Neural progenitor cell (in vitro differentiated cells): ENCODE measurements at regions not wholly inside any gene's neighbourhood (a gene's known extent, or its start where the extent isn't known, plus 50 kb on each side); places are given as distances from the start of the nearest gene placed in this dataset.

Experiments
- DNase-seq: peaks from one replicate; pipeline ENCODE4 v3.0.0-alpha.2; 2016; ENCODE audit warnings: low spot score
- H2AFZ ChIP-seq: fragments of 200-600 bp; sonication (generic); replicated peaks from 2 replicates; pipeline ENCODE4 v1.6.1; 2016; ENCODE audit warnings: antibody characterized with exemption
- H3F3A ChIP-seq: fragments of 200-600 bp; sonication (generic); 2 replicates; pipeline ENCODE4 v1.6.1; 2016; ENCODE audit warnings: antibody characterized with exemption, low read depth
- H3K27ac ChIP-seq: fragments of 200-600 bp; sonication (generic); 2 replicates; pipeline ENCODE4 v1.5.1; 2016; ENCODE audit warnings: mild to moderate bottlenecking
- H3K27me3 ChIP-seq: fragments of 200-600 bp; sonication (generic); 2 replicates; pipeline ENCODE4 v1.6.1; 2016; ENCODE audit warnings: mild to moderate bottlenecking, moderate library complexity
- H3K36me3 ChIP-seq: fragments of 200-600 bp; sonication (generic); 2 replicates; pipeline ENCODE4 v1.5.1; 2016
- H3K4me1 ChIP-seq: fragments of 200-600 bp; sonication (generic); 2 replicates; pipeline ENCODE4 v1.6.1; 2016; ENCODE audit warnings: mixed run types
- H3K4me2 ChIP-seq: fragments of 200-600 bp; sonication (generic); 2 replicates; pipeline ENCODE4 v1.6.1; 2016
- H3K4me3 ChIP-seq: fragments of 200-600 bp; sonication (generic); 2 replicates; pipeline ENCODE4 v1.5.1; 2016
- H3K79me2 ChIP-seq: fragments of 200-600 bp; sonication (generic); 2 replicates; pipeline ENCODE4 v1.6.1; 2016; ENCODE audit warnings: low read depth
- H3K9ac ChIP-seq: fragments of 200-600 bp; sonication (generic); 2 replicates; pipeline ENCODE4 v1.6.1; 2016
- H3K9me3 ChIP-seq: fragments of 200-600 bp; sonication (generic); 2 replicates; pipeline ENCODE4 v1.5.1; 2016; ENCODE audit warnings: low read depth
- H4K20me1 ChIP-seq: fragments of 200-600 bp; sonication (generic); 2 replicates; pipeline ENCODE4 v1.6.1; 2016; ENCODE audit warnings: low read depth
- H3K27ac Mint-ChIP-seq: 3 replicates; pipeline ENCODE4 v1.8.0; 2021; ENCODE audit warnings: mixed read lengths
- H3K27me3 Mint-ChIP-seq: 2 replicates; pipeline ENCODE4 v1.8.0; 2022; ENCODE audit warnings: low read depth, mild to moderate bottlenecking, inconsistent platforms, moderate library complexity, mixed read lengths; ENCODE audit not compliant: insufficient read depth
- H3K36me3 Mint-ChIP-seq: 3 replicates; pipeline ENCODE4 v1.8.0; 2021; ENCODE audit warnings: mixed read lengths
- H3K4me1 Mint-ChIP-seq: 3 replicates; pipeline ENCODE4 v1.8.0; 2021; ENCODE audit warnings: mixed read lengths
- H3K4me3 Mint-ChIP-seq: 3 replicates; pipeline ENCODE4 v1.8.0; 2021; ENCODE audit warnings: mild to moderate bottlenecking, moderate library complexity, mixed read lengths
- H3K9me3 Mint-ChIP-seq: 3 replicates; pipeline ENCODE4 v1.8.0; 2020; ENCODE audit warnings: mixed read lengths
- CTCF ChIP-seq: fragments of 200-600 bp; sonication (generic); IDR thresholded peaks from 2 replicates; pipeline ENCODE4 v1.5.1; 2017; ENCODE audit warnings: antibody characterized with exemption, mild to moderate bottlenecking
- EZH2 ChIP-seq: fragments of 200-600 bp; sonication (generic); IDR thresholded peaks from 2 replicates; pipeline ENCODE4 v1.6.1; 2017; ENCODE audit warnings: antibody characterized with exemption, mild to moderate bottlenecking, moderate library complexity
- EZH2phosphoT487 ChIP-seq: fragments of 200-600 bp; sonication (generic); IDR thresholded peaks from 2 replicates; pipeline ENCODE4 v1.6.1; 2017; ENCODE audit warnings: antibody characterized with exemption

GRCh38 chr4:11634283-11634682, 205.6 kb upstream of the HS3ST1 start:
- Histone ChIP-seq H3K4me3 (no peak overlapping the region), H3K4me1 (no peaks in the 10 kb centered on the region), H3K27ac (no peak overlapping the region), H3K79me2 (no peaks in the 10 kb centered on the region), H2AFZ (no peak overlapping the region), H3K9me3 (peaks cover 3% of the 10 kb centered on the region), H3K9ac (no peak overlapping the region), H3K36me3 (no peaks in the 10 kb centered on the region), H3K4me2 (no peak overlapping the region), H4K20me1 (no peaks in the 10 kb centered on the region), H3F3A (no peaks in the 10 kb centered on the region), H3K27me3 (no peaks in the 10 kb centered on the region)
- no peak for DNase-seq
- Mint-ChIP-seq H3K27me3 (peaks cover 4% of the 10 kb centered on the region), H3K4me1 (peaks cover 5% of the 10 kb centered on the region), H3K27ac (no peak overlapping the region), H3K36me3 (no peaks in the 10 kb centered on the region), H3K4me3 (no peak overlapping the region), H3K9me3 (peaks cover 5% of the 10 kb centered on the region)
- TF ChIP-seq EZH2phosphoT487 (no peak), EZH2 (no peak), CTCF (no peak)

GRCh38 chr4:11633430-11633829, 204.7 kb upstream of the HS3ST1 start:
- Histone ChIP-seq H3K4me3 (no peak overlapping the region), H3K79me2 (no peaks in the 10 kb centered on the region), H4K20me1 (no peaks in the 10 kb centered on the region), H3K4me1 (no peaks in the 10 kb centered on the region), H3F3A (no peaks in the 10 kb centered on the region), H2AFZ (no peak overlapping the region), H3K36me3 (no peaks in the 10 kb centered on the region), H3K27me3 (no peaks in the 10 kb centered on the region), H3K9me3 (no peaks in the 10 kb centered on the region), H3K9ac (no peak overlapping the region), H3K27ac (no peak overlapping the region), H3K4me2 (no peak overlapping the region)
- Mint-ChIP-seq H3K36me3 (no peaks in the 10 kb centered on the region), H3K4me3 (no peak overlapping the region), H3K9me3 (no peaks in the 10 kb centered on the region), H3K27me3 (peaks cover 4% of the 10 kb centered on the region), H3K4me1 (peaks cover 5% of the 10 kb centered on the region), H3K27ac (no peak overlapping the region)
- no peak for DNase-seq
- TF ChIP-seq CTCF (no peak), EZH2phosphoT487 (no peak), EZH2 (no peak)

- H2AFZ ChIP-seq: no peak overlapping the region
- Mint-ChIP-seq H3K27me3 (peaks cover 4% of the 10 kb centered on the region), H3K4me1 (peaks cover 5% of the 10 kb centered on the region), H3K27ac (no peak overlapping the region), H3K4me3 (no peak overlapping the region), H3K36me3 (no peaks in the 10 kb centered on the region), H3K9me3 (no peaks in the 10 kb centered on the region)
- no peak overlapping the region for H3K27ac ChIP-seq
- H3K79me2 ChIP-seq: no peaks in the 10 kb centered on the region
- H3K9me3 ChIP-seq: no peaks in the 10 kb centered on the region
- no peak overlapping the region for H3K9ac ChIP-seq
- no peaks in the 10 kb centered on the region for H3K36me3 ChIP-seq
- H3K4me1 ChIP-seq: no peaks in the 10 kb centered on the region
- H4K20me1 ChIP-seq: no peaks in the 10 kb centered on the region
- H3K4me2 ChIP-seq: no peak overlapping the region
- TF ChIP-seq CTCF (no peak), EZH2phosphoT487 (no peak), EZH2 (no peak)
- H3K4me3 ChIP-seq: no peak overlapping the region
- H3F3A ChIP-seq: no peaks in the 10 kb centered on the region
- no peak for DNase-seq
- no peaks in the 10 kb centered on the region for H3K27me3 ChIP-seq
Measured at GRCh38 chr4:11632483-11632882, 203.8 kb upstream of the HS3ST1 start.

GRCh38 chr4:11632025-11632424, 203.3 kb upstream of the HS3ST1 start:
- Mint-ChIP-seq H3K9me3 (no peaks in the 10 kb centered on the region), H3K27me3 (peaks cover 3% of the 10 kb centered on the region), H3K4me1 (peaks cover 5% of the 10 kb centered on the region), H3K36me3 (no peaks in the 10 kb centered on the region), H3K4me3 (no peak overlapping the region), H3K27ac (no peak overlapping the region)
- H3K36me3 ChIP-seq: no peaks in the 10 kb centered on the region
- H3K4me2 ChIP-seq: no peak overlapping the region
- H3K27me3 ChIP-seq: no peaks in the 10 kb centered on the region
- no peak for TF ChIP-seq EZH2phosphoT487
- no peaks in the 10 kb centered on the region for H3K79me2 ChIP-seq
- H3K9ac ChIP-seq: no peak overlapping the region
- H4K20me1 ChIP-seq: no peaks in the 10 kb centered on the region
- DNase-seq: no peak
- H3K27ac ChIP-seq: no peak overlapping the region
- H2AFZ ChIP-seq: no peak overlapping the region
- no peaks in the 10 kb centered on the region for H3K9me3 ChIP-seq
- no peaks in the 10 kb centered on the region for H3K4me1 ChIP-seq
- H3K4me3 ChIP-seq: no peak overlapping the region
- H3F3A ChIP-seq: no peaks in the 10 kb centered on the region
